ENCODE measurements at regions not wholly inside any gene's neighbourhood (a gene's known extent, or its start where the extent isn't known, plus 50 kb on each side); places are given as distances from the start of the nearest gene placed in this dataset.
A peak's percentile ranks its signal among the peaks of the same experiment; 100 is the strongest.
"Not testable (repeated sequence)": the region's sequence is repeated elsewhere in the genome, so short reads cannot be mapped to it uniquely, and the experiment has no call there.

GRCh38 chr20:19844850-19845249 lies 86.8 kb downstream of the RIN2 start:
- H3K27ac ChIP-seq (ENCODE audit: extremely low read length, insufficient read depth, low read length); intact Hi-C loops (cut with micrococcal nuclease; ENCODE audit: unreplicated experiment); H3K79me2 ChIP-seq (ENCODE audit: insufficient read depth, low read length); FAIRE-seq; ATAC-seq; in situ Hi-C loops (cut with HindIII; ENCODE audit: extremely low pct_ligation_motif_present, low pct_unique_long_range_greater_than_20kb); H3K4me2 ChIP-seq (ENCODE audit: low read depth, low read length); H3K9ac ChIP-seq (ENCODE audit: insufficient read depth, low read depth, low read length); DNase-seq (ENCODE audit: low spot score); H3K4me1 ChIP-seq (ENCODE audit: insufficient read depth, low read length); H3K4me3 ChIP-seq (replicated peaks in 1 of 3; ENCODE audit: insufficient read depth in 1 of 3, low read depth in 2 of 3, low read length in 3 of 3); BruUV-seq (replicated peaks); H2AFZ ChIP-seq (ENCODE audit: low read length); CTCF ChIA-PET (ENCODE audit: low intra/inter-chr PET ratio, low total read pairs); H3K27me3 ChIP-seq (ENCODE audit: control insufficient read depth in 1 of 2, insufficient read depth in 2 of 2, low read length in 2 of 2); POLR2A ChIA-PET; H3K9me3 ChIP-seq (ENCODE audit: low read length); H3K36me3 ChIP-seq (replicated peaks in 1 of 2; ENCODE audit: control insufficient read depth in 1 of 2, insufficient read depth in 2 of 2, low read length in 2 of 2); H4K20me1 ChIP-seq (ENCODE audit: insufficient read depth, low read length); TF ChIP-seq ATF7 (CRISPR knock-in tag; IDR thresholded peaks at IDR 0.05): not testable (repeated sequence)
- TF ChIP-seq ATF7 (IDR thresholded peaks at IDR 0.05), result peak; percentile 68

GRCh38 chr20:19847383-19847782 lies 89.3 kb downstream of the RIN2 start:
- in situ Hi-C loops (cut with HindIII; ENCODE audit: extremely low pct_ligation_motif_present, low pct_unique_long_range_greater_than_20kb), result no loop called here
- ATAC-seq (no peak), FAIRE-seq (no peak), DNase-seq (ENCODE audit: low spot score) (no peak)
- ChIA-PET POLR2A (no interaction called here), CTCF (ENCODE audit: low intra/inter-chr PET ratio, low total read pairs) (no interaction called here)
- intact Hi-C loops (cut with micrococcal nuclease; ENCODE audit: unreplicated experiment), result no loop called here
- TF ChIP-seq AGO1 (IDR thresholded peaks at IDR 0.05; ENCODE audit: low read depth, low read length, poor library complexity, severe bottlenecking), result no peak
- TF ChIP-seq KDM5B (CRISPR knock-in tag; IDR thresholded peaks at IDR 0.05; ENCODE audit: borderline replicate concordance), result no peak
- no peak for TF ChIP-seq ZNF75D (CRISPR knock-in tag; IDR thresholded peaks at IDR 0.05; ENCODE audit: borderline replicate concordance)
- no peaks in the 10 kb centered on the region for H4K20me1 ChIP-seq (ENCODE audit: insufficient read depth, low read length)
- no peaks in the 10 kb centered on the region; a peak in 1 of 5 replicates for H3K27me3 ChIP-seq (ENCODE audit: control insufficient read depth in 1 of 2, insufficient read depth in 2 of 2, low read length in 2 of 2)
- H3K9ac ChIP-seq (ENCODE audit: insufficient read depth, low read depth, low read length), result no peak overlapping the region
- no peak overlapping the region for H3K4me2 ChIP-seq (ENCODE audit: low read depth, low read length)
- no peak overlapping the region for H3K4me3 ChIP-seq (replicated peaks in 1 of 3; ENCODE audit: insufficient read depth in 1 of 3, low read depth in 2 of 3, low read length in 3 of 3)
- H2AFZ ChIP-seq (ENCODE audit: low read length), result no peak overlapping the region
- no peaks in the 10 kb centered on the region for H3K9me3 ChIP-seq (ENCODE audit: low read length)
- 36% methylated on average over 3 of the region's 3 CpGs for WGBS (ENCODE audit: low lambda C conversion rate)
- H3K27ac ChIP-seq (ENCODE audit: extremely low read length, insufficient read depth, low read length), result no peak overlapping the region
- no peaks in the 10 kb centered on the region for H3K79me2 ChIP-seq (ENCODE audit: insufficient read depth, low read length)
- H3K4me1 ChIP-seq (ENCODE audit: insufficient read depth, low read length), result no peaks in the 10 kb centered on the region
- BruUV-seq (replicated peaks), result no TSS peak
- no peaks in the 10 kb centered on the region for H3K36me3 ChIP-seq (replicated peaks in 1 of 2; ENCODE audit: control insufficient read depth in 1 of 2, insufficient read depth in 2 of 2, low read length in 2 of 2)

Measured in HepG2 (cell line).